B cell (primary cell): ENCODE measurements at regions not wholly inside any gene's neighbourhood (a gene's known extent, or its start where the extent isn't known, plus 50 kb on each side); places are given as distances from the start of the nearest gene placed in this dataset.

Experiments
- EZH2 ChIP-seq: IDR thresholded peaks from 2 replicates; pipeline ENCODE4 v1.6.1; 2012; ENCODE audit warnings: borderline replicate concordance, low read depth, mild to moderate bottlenecking, moderate library complexity, low read length; ENCODE audit not compliant: insufficient read depth, poor library complexity, severe bottlenecking
- TF ChIP-seq, protein P1 (sequence below): fragments of 200-600 bp; IDR thresholded peaks from one replicate; pipeline ENCODE4 v1.8.0; 2022; ENCODE audit warnings: antibody characterized with exemption, mild to moderate bottlenecking

DNA sequence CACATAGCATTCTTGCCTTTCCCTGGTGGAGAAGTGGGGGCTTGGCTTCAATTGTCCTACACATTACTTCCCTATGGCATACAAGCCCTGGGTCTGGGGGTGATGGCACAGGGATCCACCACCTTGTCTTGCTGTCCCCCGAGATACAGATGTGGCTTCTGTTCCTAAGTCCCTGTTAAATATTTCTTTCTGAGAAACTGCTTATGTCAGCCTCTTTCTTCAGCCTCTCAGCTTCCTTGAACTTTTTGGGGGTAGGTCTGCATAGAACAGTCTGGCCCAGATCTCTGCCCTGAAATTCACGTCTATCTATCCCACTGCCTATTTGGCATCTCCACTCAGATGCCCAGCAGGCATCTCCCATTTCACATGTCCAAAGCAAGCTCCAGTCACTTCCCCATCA, 177.4 kb downstream of the SCP2D1 start:
- no peak for TF ChIP-seq EZH2
- TF ChIP-seq, protein P1, sequence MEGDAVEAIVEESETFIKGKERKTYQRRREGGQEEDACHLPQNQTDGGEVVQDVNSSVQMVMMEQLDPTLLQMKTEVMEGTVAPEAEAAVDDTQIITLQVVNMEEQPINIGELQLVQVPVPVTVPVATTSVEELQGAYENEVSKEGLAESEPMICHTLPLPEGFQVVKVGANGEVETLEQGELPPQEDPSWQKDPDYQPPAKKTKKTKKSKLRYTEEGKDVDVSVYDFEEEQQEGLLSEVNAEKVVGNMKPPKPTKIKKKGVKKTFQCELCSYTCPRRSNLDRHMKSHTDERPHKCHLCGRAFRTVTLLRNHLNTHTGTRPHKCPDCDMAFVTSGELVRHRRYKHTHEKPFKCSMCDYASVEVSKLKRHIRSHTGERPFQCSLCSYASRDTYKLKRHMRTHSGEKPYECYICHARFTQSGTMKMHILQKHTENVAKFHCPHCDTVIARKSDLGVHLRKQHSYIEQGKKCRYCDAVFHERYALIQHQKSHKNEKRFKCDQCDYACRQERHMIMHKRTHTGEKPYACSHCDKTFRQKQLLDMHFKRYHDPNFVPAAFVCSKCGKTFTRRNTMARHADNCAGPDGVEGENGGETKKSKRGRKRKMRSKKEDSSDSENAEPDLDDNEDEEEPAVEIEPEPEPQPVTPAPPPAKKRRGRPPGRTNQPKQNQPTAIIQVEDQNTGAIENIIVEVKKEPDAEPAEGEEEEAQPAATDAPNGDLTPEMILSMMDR = no peak
